ENCODE measurements at regions not wholly inside any gene's neighbourhood (a gene's known extent, or its start where the extent isn't known, plus 50 kb on each side); places are given as distances from the start of the nearest gene placed in this dataset.

- DNase-seq (ENCODE audit: low read depth) = no peak
Measured at GRCh38 chr16:87182759-87183158, 134.4 kb downstream of the C16orf95 start.

GRCh38 chr16:87183647-87184046 lies 133.5 kb downstream of the C16orf95 start:
- no peak for DNase-seq (ENCODE audit: low read depth)

GRCh38 chr16:87185308-87185707 lies 131.9 kb downstream of the C16orf95 start:
- no peak for DNase-seq (ENCODE audit: low read depth)

- DNase-seq (ENCODE audit: low read depth) = no peak
Measured at GRCh38 chr16:87185983-87186382, 131.2 kb downstream of the C16orf95 start.

GRCh38 chr16:87186446-87186845 lies 130.7 kb downstream of the C16orf95 start:
- no peak for DNase-seq (ENCODE audit: low read depth)

GRCh38 chr16:87186876-87187533 lies 130.2 kb downstream of the C16orf95 start:
- DNase-seq (ENCODE audit: low read depth) = no peak

- DNase-seq (ENCODE audit: low read depth) = no peak
Measured at GRCh38 chr16:87188104-87188503, 129.1 kb downstream of the C16orf95 start.

- DNase-seq (ENCODE audit: low read depth) = no peak
Measured at GRCh38 chr16:87189426-87189825, 127.8 kb downstream of the C16orf95 start.

GRCh38 chr16:87190288-87191230 lies 126.6 kb downstream of the C16orf95 start:
- DNase-seq (ENCODE audit: low read depth) = no peak

- no peak for DNase-seq (ENCODE audit: low read depth)
Measured at GRCh38 chr16:87192452-87193073, 124.6 kb downstream of the C16orf95 start.

GRCh38 chr16:87194172-87194571 lies 123.0 kb downstream of the C16orf95 start:
- DNase-seq (ENCODE audit: low read depth) = no peak

GRCh38 chr16:87195161-87195560 lies 122.0 kb downstream of the C16orf95 start:
- DNase-seq (ENCODE audit: low read depth) = no peak

GRCh38 chr16:87196231-87196630 lies 121.0 kb downstream of the C16orf95 start:
- no peak for DNase-seq (ENCODE audit: low read depth)

GRCh38 chr16:87196661-87197060 lies 120.5 kb downstream of the C16orf95 start:
- DNase-seq (ENCODE audit: low read depth) = no peak

- no peak for DNase-seq (ENCODE audit: low read depth)
Measured at GRCh38 chr16:87198328-87198832, 118.8 kb downstream of the C16orf95 start.

- no peak for DNase-seq (ENCODE audit: low read depth)
Measured at GRCh38 chr16:87198881-87199280, 118.3 kb downstream of the C16orf95 start.

- DNase-seq (ENCODE audit: low read depth) = no peak
Measured at GRCh38 chr16:87199379-87199778, 117.8 kb downstream of the C16orf95 start.

- no peak for DNase-seq (ENCODE audit: low read depth)
Measured at GRCh38 chr16:87199901-87200300, 117.3 kb downstream of the C16orf95 start.

GRCh38 chr16:87200637-87201036 lies 116.6 kb downstream of the C16orf95 start:
- no peak for DNase-seq (ENCODE audit: low read depth)

- DNase-seq (ENCODE audit: low read depth) = no peak
Measured at GRCh38 chr16:87201052-87201451, 116.1 kb downstream of the C16orf95 start.

GRCh38 chr16:87201790-87202189 lies 115.4 kb downstream of the C16orf95 start:
- DNase-seq (ENCODE audit: low read depth) = no peak

GRCh38 chr16:87202346-87202745 lies 114.8 kb downstream of the C16orf95 start:
- DNase-seq (ENCODE audit: low read depth) = no peak
